Spleen (tissue), 7 donors: ENCODE measurements at regions not wholly inside any gene's neighbourhood (a gene's known extent, or its start where the extent isn't known, plus 50 kb on each side); places are given as distances from the start of the nearest gene placed in this dataset.

ENCODE experiments used
- CTCF ChIP-seq, 11 experiments: fragments of 200-600 bp in 7 of 11; fragments of 450-650 bp in 4 of 11; sonication (generic) in 4 of 11; IDR thresholded peaks in 8 of 11; conservative IDR thresholded peaks in 3 of 11; 1 replicate in 7 of 11; 2 replicates in 4 of 11; pipeline versions ENCODE4 v1.4.0 to v1.8.0; 2016 to 2021; ENCODE audit warnings: antibody characterized with exemption in 11 of 11, inconsistent platforms in 4 of 11, mild to moderate bottlenecking in 1 of 11
- POLR2A ChIP-seq, 3 donors: fragments of 450-650 bp; IDR thresholded peaks; one replicate each; pipeline ENCODE4 v1.5.1; 2017; ENCODE audit warnings: antibody characterized with exemption in 3 of 3, mild to moderate bottlenecking in 1 of 3
- donor health status: DM: no; HTN: no; CAD: no; lungs with moderate emphysema.
- donor health status: DM: no; HTN: no; CAD: no.
- donor health status: DM: no; HTN: no; CAD: no.

- no peak for TF ChIP-seq CTCF (IDR thresholded peaks at IDR 0.05 in 8 of 11, conservative IDR thresholded peaks at IDR 0.05 in 3 of 11)
- no peak for TF ChIP-seq POLR2A (IDR thresholded peaks at IDR 0.05)
Measured at GRCh38 chr11:116536416-116536815, 236.4 kb downstream of the BUD13 start.
